Kidney epithelial cell (primary cell): ENCODE measurements at regions not wholly inside any gene's neighbourhood (a gene's known extent, or its start where the extent isn't known, plus 50 kb on each side); places are given as distances from the start of the nearest gene placed in this dataset.

ENCODE experiments used
- DNase-seq: peaks from one replicate; pipeline ENCODE4 v3.0.0-alpha.2; 2010; ENCODE audit warnings: low read depth
- H3K27me3 ChIP-seq: 2 replicates; pipeline ENCODE4 v1.6.0; 2011; ENCODE audit warnings: low read length; ENCODE audit not compliant: control insufficient read depth, insufficient read depth
- H3K36me3 ChIP-seq: 2 replicates; pipeline ENCODE4 v1.5.1; 2011; ENCODE audit warnings: low read length; ENCODE audit not compliant: control insufficient read depth, insufficient read depth
- H3K4me3 ChIP-seq: 2 replicates; pipeline ENCODE4 v1.5.1; 2011; ENCODE audit warnings: low read depth, mild to moderate bottlenecking, control low read depth, low read length
- CTCF ChIP-seq: IDR thresholded peaks from 2 replicates; pipeline ENCODE4 v1.5.1; 2011; ENCODE audit warnings: mild to moderate bottlenecking, moderate library complexity, low read length, control low read depth, inconsistent platforms; ENCODE audit not compliant: insufficient read depth, poor library complexity, severe bottlenecking

GRCh38 chr11:69918938-69919650, 99.9 kb upstream of the FGF3 start:
- no peaks in the 10 kb centered on the region for H3K36me3 ChIP-seq
- no peak for DNase-seq
- peaks cover 38% of the 10 kb centered on the region for H3K27me3 ChIP-seq
- TF ChIP-seq CTCF, result peak; percentile 93
- no peak overlapping the region for H3K4me3 ChIP-seq

DNA sequence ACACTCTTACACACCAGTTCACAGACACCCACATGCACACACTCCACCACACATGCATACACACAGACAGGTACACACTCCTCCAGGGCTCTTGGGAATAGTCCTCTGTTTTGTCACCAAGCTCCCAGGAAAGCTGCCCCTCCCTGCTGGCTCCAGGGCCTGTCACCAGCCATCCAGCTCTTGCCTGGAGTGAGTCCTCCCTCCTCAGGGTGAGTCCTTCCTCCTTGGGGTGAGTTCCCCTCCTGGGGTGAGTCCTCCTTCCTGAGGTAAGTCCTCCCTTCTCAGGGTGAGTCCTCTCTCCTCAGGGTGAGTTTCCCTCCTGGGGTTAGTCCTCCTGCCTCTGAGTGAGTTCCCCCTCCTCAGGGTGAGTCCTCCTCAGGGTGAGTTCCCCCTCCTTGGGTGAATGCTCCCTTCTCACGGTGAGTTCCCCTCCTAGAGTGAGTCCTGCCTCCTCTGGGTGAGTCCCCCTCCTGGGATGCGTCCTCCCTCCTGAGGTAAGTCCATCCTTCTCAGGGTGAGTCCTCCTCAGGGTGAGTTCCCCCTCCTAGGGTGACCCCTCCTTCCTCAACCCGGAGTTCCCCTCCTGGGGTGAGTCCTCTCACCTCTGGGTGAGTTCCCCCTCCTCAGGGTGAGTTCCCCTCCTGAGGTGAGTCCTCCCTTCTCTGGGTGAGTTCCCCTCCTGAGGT, 100.6 kb upstream of the FGF3 start:
- H3K4me3 ChIP-seq, result no peak overlapping the region
- H3K27me3 ChIP-seq, result peaks cover 41% of the 10 kb centered on the region
- DNase-seq, result no peak
- TF ChIP-seq CTCF, result no peak
- H3K36me3 ChIP-seq, result no peaks in the 10 kb centered on the region

DNA sequence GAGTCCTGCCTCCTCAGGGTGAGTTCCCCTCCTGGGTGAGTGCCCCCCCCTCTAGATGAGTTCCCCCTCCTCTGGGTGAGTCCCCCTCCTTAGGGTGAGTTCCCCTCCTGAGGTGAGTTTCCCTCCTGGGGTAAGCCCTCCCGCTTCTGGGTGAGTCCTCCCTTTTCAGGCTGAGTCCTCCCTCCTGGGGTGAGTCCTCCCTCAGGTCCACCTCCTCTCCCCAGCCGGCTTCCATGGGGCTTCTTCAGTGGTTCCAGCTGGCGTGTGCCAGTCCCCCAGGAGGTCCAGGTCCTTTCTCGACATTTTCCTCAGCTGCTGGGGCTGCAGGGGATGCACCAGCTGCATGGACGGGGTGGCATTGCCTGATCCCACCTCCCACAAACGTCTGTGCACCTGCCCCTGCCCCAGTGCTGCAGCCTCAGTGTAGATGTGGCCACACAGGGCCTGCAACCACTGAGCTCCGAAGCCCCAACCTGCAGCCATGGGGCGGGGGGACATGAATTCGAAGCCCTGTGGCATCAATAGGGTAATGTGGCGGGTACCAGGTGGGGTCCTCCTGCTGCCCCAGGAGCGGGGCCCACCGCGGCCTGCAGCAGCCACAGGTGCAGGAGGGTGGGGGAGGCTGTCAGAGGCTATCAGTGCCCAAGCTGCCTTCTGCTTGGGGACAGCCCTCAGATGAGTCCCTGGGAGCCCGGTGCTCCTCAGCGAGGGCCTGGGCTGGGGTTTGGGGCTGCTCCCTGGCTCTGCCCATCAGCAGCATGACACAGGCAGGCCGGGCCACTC, 101.3 kb upstream of the FGF3 start:
- no peaks in the 10 kb centered on the region for H3K36me3 ChIP-seq
- DNase-seq, result no peak
- H3K4me3 ChIP-seq, result no peak overlapping the region
- peaks cover 42% of the 10 kb centered on the region for H3K27me3 ChIP-seq
- TF ChIP-seq CTCF, result no peak

DNA sequence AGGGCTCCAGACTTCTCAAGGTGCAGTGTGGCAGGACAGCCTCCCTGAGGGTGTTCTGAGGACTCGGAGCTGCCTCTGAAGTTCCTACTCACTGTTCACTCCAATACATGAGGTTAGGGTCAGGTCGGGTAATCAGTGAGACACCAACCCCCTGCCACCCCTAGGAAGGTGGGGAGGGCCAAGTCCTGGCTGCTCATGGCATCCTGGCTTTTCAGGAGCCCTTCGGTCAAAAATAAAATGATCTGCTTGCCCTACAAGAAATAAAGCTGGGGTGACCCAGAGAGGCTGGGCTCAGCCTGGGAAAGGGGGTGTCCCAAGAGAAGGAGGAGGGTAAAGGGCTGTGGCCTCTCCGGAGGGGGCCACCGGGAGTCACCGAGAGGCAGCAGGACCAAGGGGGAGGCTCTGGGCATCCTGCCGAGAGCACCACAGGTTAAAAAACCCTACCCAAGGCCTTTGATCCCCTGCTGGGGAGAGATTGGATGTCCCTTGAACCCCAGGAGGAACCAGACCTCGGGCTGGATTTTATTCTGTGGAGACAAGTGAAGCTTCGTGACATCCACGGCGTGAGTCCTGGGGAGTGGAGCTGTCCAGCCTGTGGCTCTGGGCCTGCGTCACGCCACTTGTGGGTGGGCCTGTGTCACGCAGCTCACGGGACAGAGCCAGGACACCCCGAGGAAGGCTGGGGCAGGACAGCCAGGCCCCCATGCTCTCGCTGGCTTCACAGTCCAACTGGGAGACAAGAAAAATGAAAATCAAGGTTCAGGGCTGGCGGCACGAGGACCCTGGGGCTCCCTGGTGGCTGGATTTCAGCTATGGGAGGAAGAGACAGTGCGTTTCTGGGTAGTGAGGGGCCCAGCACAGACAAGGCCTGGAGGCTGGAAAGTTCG, 102.2 kb upstream of the FGF3 start:
- H3K36me3 ChIP-seq, result no peaks in the 10 kb centered on the region
- no peak for TF ChIP-seq CTCF
- no peak for DNase-seq
- peaks cover 44% of the 10 kb centered on the region for H3K27me3 ChIP-seq
- no peak overlapping the region for H3K4me3 ChIP-seq

DNA sequence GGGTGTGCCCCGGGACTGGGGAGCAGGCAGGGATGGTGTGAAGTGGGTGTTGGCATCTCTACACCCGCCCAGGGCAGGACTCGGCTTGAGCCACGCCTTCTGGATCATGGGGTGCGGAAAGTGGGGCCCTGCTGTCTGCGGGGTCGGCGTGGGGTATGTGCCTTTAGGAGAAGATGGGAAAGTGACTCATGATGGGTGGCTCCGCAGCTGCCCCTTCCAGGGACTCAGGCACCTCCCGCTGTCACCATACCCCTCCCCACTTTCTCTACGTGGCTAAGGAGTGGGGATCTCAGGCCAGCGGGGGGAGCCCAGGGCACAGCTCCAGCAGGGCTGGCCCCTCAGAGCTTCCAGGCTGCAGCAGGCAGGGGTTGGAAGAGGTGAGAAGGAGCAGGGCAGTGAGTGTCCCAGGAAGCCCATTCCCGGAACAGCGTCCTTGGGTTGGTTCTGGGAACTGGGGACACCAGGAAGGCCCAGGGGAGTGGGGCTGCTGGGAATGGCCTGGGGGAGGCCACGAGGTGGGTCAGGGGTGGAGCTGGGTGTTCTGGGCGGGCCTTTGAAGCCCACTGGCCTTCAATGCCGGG, 102.9 kb upstream of the FGF3 start:
- H3K36me3 ChIP-seq, result no peaks in the 10 kb centered on the region
- no peak for TF ChIP-seq CTCF
- H3K4me3 ChIP-seq, result no peak overlapping the region
- H3K27me3 ChIP-seq, result peaks cover 41% of the 10 kb centered on the region
- no peak for DNase-seq
